ENCODE measurements at regions not wholly inside any gene's neighbourhood (a gene's known extent, or its start where the extent isn't known, plus 50 kb on each side); places are given as distances from the start of the nearest gene placed in this dataset.

GRCh38 chr5:158033076-158033475 lies 174.1 kb upstream of the CLINT1 start:
- H3K27me3 ChIP-seq, result no peaks in the 10 kb centered on the region
- H3K9me3 ChIP-seq, result no peaks in the 10 kb centered on the region
- no peak overlapping the region for H3K4me3 ChIP-seq
- H3K36me3 ChIP-seq, result no peaks in the 10 kb centered on the region
- H3K27ac ChIP-seq, result no peak overlapping the region
- TF ChIP-seq, protein P1, sequence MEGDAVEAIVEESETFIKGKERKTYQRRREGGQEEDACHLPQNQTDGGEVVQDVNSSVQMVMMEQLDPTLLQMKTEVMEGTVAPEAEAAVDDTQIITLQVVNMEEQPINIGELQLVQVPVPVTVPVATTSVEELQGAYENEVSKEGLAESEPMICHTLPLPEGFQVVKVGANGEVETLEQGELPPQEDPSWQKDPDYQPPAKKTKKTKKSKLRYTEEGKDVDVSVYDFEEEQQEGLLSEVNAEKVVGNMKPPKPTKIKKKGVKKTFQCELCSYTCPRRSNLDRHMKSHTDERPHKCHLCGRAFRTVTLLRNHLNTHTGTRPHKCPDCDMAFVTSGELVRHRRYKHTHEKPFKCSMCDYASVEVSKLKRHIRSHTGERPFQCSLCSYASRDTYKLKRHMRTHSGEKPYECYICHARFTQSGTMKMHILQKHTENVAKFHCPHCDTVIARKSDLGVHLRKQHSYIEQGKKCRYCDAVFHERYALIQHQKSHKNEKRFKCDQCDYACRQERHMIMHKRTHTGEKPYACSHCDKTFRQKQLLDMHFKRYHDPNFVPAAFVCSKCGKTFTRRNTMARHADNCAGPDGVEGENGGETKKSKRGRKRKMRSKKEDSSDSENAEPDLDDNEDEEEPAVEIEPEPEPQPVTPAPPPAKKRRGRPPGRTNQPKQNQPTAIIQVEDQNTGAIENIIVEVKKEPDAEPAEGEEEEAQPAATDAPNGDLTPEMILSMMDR (IDR thresholded peaks at IDR 0.05), result no peak
- WGBS, 2 donors, result 87 to 94% methylated on average over 5 of the region's 5 CpGs
- FAIRE-seq, result no peak
- peaks cover 0 to 8% (median 7%) of the 10 kb centered on the region in 3 donors for H3K4me1 ChIP-seq
- intact Hi-C loops (cut with DNase I), result no loop called here
- no peak for ATAC-seq
- DNase-seq, result no peak

DNA sequence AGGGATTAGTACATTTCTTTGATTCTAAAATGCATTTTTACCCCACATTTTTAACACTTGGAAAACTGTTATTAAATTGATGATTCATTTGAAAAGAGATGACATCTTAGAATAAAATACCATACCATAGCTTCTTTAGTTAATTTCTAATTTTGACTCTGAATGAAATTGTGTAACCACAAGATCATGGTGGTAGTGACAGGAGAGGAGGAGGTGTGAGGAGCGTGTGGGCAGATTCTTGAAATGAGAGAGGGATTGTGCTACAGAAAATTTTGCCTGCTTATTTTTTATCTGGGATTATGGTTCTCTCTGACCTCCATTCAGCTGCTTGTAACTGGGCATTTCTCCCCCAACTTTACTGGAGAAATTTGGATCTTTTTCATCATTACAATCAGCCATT lies 173.3 kb upstream of the CLINT1 start:
- no peaks in the 10 kb centered on the region for H3K9me3 ChIP-seq
- TF ChIP-seq, protein P1 (IDR thresholded peaks at IDR 0.05), result no peak
- no peak overlapping the region for H3K27ac ChIP-seq
- H3K4me3 ChIP-seq, result no peak overlapping the region
- no peaks in the 10 kb centered on the region for H3K36me3 ChIP-seq
- H3K4me1 ChIP-seq, result peaks cover 0 to 12% (median 7%) of the 10 kb centered on the region in 3 donors
- FAIRE-seq (no peak), DNase-seq (no peak), ATAC-seq (no peak)
- WGBS, 2 donors, result 89 to 90% methylated on average over 1 of the region's 1 CpG
- intact Hi-C loops (cut with DNase I), result no loop called here
- no peaks in the 10 kb centered on the region for H3K27me3 ChIP-seq

GRCh38 chr5:158027806-158028775 lies 169.1 kb upstream of the CLINT1 start:
- H3K36me3 ChIP-seq, result no peaks in the 10 kb centered on the region
- TF ChIP-seq, protein P1 (IDR thresholded peaks at IDR 0.05), result no peak
- intact Hi-C loops (cut with DNase I), result no loop called here
- ATAC-seq (peak; percentile 42 to 63 (median 62)), FAIRE-seq (no peak), DNase-seq (peak in 2 of 6 donors; percentile 23 to 48)
- no peaks in the 10 kb centered on the region for H3K27me3 ChIP-seq
- H3K9me3 ChIP-seq, result no peaks in the 10 kb centered on the region
- H3K4me1 ChIP-seq, result peaks cover 0 to 12% (median 7%) of the 10 kb centered on the region in 3 donors
- H3K4me3 ChIP-seq, result no peak overlapping the region
- WGBS, 2 donors, result 33 to 47% methylated on average over 5 of the region's 5 CpGs
- peak overlapping the region in 1 of 4 donors; percentile 19 for H3K27ac ChIP-seq

GRCh38 chr5:158026304-158027031 lies 167.5 kb upstream of the CLINT1 start:
- ATAC-seq (peak; percentile 60 to 80 (median 78)), FAIRE-seq (no peak)
- peak overlapping the region in 2 of 4 donors; percentile 44 to 47 for H3K27ac ChIP-seq

More at GRCh38 chr5:158026304-158027031, 167.5 kb upstream of the CLINT1 start:
- no peaks in the 10 kb centered on the region for H3K36me3 ChIP-seq
- no peaks in the 10 kb centered on the region for H3K27me3 ChIP-seq
- H3K4me1 ChIP-seq, result peaks cover 0 to 12% (median 7%) of the 10 kb centered on the region in 3 donors
- 34 to 43% methylated on average over 7 of the region's 7 CpGs for WGBS, 2 donors
- TF ChIP-seq, protein P1 (IDR thresholded peaks at IDR 0.05), result no peak
- peak in 3 of 6 donors; percentile 17 to 34 (median 26) for DNase-seq
- H3K4me3 ChIP-seq, result no peak overlapping the region
- no peaks in the 10 kb centered on the region for H3K9me3 ChIP-seq
- intact Hi-C loops (cut with DNase I), result no loop called here

Measured in pancreas (tissue), 10 donors.